Peyer's patch (tissue), 4 donors: ENCODE measurements at regions not wholly inside any gene's neighbourhood (a gene's known extent, or its start where the extent isn't known, plus 50 kb on each side); places are given as distances from the start of the nearest gene placed in this dataset.

Source experiments
- POLR2A ChIP-seq, 2 donors: fragments of 450-650 bp; IDR thresholded peaks; one replicate each; pipeline ENCODE4 v1.5.1; 2017; ENCODE audit warnings: antibody characterized with exemption in 2 of 2, mild to moderate bottlenecking in 2 of 2, moderate library complexity in 2 of 2
- TF ChIP-seq, protein P1 (sequence below), 6 experiments: fragments of 450-650 bp in 4 of 6; fragments of 200-600 bp in 2 of 6; sonication (generic) in 1 of 6; IDR thresholded peaks; one replicate each; pipeline ENCODE4 v1.5.1; 2017 to 2019; ENCODE audit warnings: antibody characterized with exemption in 6 of 6, mild to moderate bottlenecking in 3 of 6, moderate library complexity in 1 of 6

DNA sequence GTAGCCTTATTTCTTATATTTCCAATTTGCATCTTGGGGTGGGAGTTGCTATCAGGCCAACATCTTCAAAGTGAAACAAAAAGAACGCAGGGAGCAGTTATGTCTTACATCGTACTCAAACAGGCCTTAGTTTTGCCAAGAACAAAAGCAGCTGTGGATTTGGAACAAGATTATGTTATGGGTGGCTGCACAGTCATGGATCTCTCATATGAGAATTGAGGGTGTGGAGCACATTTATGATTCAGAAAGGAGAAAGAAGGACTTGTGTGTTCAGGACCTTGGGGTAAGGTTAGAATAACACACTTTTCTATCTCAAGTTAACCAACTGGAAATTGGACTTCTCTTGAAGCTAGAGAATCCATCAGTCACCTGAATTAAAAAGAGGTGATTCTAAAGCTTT lies 259.9 kb downstream of the FOXA2 start:
- TF ChIP-seq, protein P1, sequence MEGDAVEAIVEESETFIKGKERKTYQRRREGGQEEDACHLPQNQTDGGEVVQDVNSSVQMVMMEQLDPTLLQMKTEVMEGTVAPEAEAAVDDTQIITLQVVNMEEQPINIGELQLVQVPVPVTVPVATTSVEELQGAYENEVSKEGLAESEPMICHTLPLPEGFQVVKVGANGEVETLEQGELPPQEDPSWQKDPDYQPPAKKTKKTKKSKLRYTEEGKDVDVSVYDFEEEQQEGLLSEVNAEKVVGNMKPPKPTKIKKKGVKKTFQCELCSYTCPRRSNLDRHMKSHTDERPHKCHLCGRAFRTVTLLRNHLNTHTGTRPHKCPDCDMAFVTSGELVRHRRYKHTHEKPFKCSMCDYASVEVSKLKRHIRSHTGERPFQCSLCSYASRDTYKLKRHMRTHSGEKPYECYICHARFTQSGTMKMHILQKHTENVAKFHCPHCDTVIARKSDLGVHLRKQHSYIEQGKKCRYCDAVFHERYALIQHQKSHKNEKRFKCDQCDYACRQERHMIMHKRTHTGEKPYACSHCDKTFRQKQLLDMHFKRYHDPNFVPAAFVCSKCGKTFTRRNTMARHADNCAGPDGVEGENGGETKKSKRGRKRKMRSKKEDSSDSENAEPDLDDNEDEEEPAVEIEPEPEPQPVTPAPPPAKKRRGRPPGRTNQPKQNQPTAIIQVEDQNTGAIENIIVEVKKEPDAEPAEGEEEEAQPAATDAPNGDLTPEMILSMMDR (IDR thresholded peaks at IDR 0.05), result no peak
- TF ChIP-seq POLR2A (IDR thresholded peaks at IDR 0.05), result no peak
